GM12873 (cell line): ENCODE measurements at regions not wholly inside any gene's neighbourhood (a gene's known extent, or its start where the extent isn't known, plus 50 kb on each side); places are given as distances from the start of the nearest gene placed in this dataset.

Experiments
- TF ChIP-seq, protein P1 (sequence below): IDR thresholded peaks from 2 replicates; pipeline ENCODE4 v1.5.1; 2012; ENCODE audit warnings: low read depth, mild to moderate bottlenecking, moderate library complexity, low read length, control low read depth; ENCODE audit not compliant: insufficient read depth; ENCODE audit errors: missing control alignments

DNA sequence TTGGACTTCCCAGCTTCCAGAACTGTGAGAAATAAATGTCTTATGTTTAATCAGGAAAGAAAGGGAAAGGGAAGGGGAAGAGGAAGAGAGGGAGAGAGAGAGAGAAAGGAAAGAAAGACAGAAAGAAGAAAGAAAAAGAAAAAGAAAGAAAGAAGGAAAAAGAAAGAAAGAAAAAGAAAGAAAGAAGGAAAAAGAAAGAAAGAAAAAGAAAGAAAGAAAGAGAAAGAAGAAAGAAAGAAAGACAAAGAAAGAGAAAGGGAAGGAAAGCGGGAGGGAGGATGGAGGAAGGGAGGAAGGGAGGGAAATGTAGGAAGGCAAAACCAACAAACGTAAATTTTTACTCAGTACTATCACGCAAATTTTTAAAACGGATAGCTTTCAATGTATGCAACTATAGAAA is 2281.8 kb downstream of the LRRC4C start:
- TF ChIP-seq, protein P1, sequence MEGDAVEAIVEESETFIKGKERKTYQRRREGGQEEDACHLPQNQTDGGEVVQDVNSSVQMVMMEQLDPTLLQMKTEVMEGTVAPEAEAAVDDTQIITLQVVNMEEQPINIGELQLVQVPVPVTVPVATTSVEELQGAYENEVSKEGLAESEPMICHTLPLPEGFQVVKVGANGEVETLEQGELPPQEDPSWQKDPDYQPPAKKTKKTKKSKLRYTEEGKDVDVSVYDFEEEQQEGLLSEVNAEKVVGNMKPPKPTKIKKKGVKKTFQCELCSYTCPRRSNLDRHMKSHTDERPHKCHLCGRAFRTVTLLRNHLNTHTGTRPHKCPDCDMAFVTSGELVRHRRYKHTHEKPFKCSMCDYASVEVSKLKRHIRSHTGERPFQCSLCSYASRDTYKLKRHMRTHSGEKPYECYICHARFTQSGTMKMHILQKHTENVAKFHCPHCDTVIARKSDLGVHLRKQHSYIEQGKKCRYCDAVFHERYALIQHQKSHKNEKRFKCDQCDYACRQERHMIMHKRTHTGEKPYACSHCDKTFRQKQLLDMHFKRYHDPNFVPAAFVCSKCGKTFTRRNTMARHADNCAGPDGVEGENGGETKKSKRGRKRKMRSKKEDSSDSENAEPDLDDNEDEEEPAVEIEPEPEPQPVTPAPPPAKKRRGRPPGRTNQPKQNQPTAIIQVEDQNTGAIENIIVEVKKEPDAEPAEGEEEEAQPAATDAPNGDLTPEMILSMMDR: no peak

DNA sequence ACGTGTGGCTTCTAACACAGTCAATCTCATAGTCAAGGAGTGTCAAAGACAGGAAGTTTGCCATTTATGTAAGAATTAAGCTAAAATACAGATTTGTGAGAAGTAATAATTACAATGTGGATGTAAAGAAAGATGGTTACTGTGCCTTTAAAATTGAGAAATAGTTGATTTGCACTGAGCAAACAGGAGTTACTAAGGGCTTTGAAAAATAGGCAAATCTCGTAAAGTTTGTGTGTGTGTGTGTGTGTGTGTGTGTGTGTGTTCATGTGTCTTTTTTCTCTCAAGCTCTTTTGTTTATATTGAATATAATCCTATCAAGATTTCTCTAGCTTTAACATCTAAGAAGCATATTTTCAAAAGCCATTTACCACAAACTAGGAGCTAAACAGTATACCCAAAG is 2284.5 kb downstream of the LRRC4C start:
- TF ChIP-seq, protein P1: no peak

DNA sequence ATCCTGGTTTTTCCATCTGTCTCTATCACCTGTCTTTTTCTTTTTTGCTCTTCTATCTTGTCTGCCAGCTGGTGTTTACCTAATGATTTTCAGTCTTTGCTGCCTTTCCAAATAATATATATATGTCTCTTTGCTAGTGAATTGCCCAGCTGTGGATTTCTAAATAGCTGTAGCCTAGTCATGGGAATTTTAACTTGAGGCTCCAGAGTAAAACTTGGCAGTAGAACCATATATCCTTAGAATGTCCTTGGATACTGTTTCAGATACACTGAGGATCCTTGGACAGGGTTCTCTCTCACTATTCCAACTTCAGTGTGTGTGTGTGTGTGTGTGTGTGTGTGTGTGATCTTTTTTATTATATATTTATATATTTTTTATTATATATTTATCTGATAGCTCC is 2285.3 kb downstream of the LRRC4C start:
- TF ChIP-seq, protein P1: no peak

DNA sequence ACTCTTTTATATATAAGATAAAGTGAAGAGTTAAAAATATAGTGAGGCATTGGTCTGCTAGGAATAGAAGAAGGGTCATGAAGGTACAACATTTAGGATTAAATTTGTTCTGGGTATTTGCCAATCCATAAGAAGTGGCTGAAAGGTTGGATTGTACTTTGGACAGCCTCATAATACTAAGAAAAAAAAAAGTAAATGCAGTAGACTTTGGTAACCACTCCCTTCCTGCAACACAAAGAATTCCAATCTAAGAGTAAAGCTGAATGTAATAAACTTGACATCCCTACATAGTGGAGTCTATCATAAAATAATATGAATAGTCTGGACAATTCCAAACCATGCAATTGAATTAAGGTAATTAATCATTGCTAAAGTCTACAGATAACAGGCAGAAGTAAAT is 2294.4 kb downstream of the LRRC4C start:
- TF ChIP-seq, protein P1: no peak

DNA sequence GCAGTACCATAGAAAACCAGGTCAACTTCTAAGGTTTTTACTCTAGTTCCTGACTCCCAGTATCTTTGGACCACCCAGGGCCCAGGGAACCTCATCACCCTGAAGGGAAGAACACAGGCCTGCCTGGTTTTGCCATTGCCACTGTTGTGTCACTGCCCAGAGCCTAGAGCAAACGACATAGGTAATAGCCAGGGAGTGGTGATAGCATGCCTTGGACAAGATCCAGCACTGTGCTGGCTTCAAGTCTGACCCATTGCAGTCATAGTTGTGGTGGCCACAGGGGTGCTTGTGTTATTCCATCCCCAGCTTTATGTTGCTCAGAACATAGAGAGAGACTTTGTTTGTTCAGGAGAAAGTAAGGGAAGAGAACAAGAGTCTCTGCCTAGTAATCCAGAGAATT is 2310.2 kb downstream of the LRRC4C start:
- TF ChIP-seq, protein P1: no peak

DNA sequence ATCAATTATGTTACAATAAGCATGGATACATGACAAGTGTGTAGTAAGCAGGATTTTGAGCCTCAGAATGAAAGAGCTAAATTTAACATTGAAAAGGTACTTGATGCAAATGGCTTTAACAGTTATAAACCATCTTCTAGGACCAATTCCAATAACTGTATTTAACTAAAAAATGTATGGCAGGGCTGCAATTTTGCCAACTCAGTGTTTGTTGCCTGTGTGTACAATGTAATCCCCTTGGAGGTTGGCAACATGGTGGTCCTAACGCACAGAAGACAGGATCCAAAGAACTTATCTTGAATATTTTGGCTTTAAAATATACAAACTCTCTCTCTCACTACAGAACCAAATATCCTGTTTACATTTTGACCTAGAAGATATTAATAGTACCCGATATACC is 2314.1 kb downstream of the LRRC4C start:
- TF ChIP-seq, protein P1: no peak

DNA sequence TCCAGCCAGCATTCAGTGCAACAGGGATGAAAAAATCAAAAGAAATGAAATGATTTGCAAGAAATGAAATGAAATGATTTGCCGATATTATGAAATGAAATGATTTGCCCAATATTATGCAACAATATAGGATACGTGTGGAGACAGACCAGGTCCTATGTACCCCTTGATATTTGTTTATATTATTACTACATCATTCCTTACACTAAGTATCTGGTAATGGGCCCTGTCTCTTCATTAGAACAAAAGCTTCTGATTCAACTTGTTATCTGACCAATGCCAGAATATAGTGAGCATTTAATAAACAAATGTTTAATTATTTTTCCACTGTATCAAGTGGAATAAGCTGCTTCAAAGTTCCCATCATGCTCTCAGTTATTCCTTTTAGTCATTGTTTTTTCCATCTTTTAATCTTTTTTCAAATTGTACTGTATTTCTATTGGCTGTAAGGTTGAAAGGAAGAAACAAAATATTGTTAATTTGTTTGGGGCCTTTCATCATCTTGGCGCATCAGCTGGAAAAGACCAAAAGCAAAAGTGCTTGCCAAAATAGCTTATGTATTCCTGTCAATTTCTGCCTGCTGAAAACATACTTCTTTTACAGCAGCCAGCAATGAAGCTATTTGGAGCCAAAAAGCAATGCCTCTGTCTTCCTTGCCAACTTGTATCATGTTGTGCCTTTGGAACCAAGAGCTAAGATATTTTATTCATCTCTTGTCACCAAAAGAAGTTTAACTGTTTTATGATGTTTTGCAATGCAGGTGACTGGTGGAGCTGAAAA is 2314.9 kb downstream of the LRRC4C start:
- TF ChIP-seq, protein P1: no peak

DNA sequence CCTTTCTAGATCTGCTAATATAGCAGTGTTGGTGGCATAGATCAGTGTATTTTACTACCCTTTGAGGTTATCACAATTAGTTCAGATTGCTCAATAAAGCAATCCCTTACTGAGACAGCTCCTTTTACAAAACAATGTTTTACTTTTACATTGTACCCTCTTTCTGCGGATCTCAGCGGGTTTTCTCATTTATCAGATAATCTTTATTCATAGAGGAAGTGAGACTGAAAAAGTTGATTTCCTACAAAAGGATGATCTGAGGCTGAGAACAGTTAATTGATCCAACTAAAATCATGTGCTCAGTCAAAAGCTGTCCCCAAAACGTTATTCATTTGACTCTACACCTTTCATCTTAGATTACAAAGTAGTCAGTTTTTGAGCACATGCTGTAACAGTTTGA is 2319.9 kb downstream of the LRRC4C start:
- TF ChIP-seq, protein P1: no peak
